Testis (tissue), 2 donors: ENCODE measurements at regions not wholly inside any gene's neighbourhood (a gene's known extent, or its start where the extent isn't known, plus 50 kb on each side); places are given as distances from the start of the nearest gene placed in this dataset.

ENCODE experiments used
- DNase-seq: peaks from one replicate; pipeline ENCODE4 v3.0.0-alpha.2; 2019
- H3K27ac ChIP-seq, 2 donors: fragments of 200-600 bp; sonication (generic); one replicate each; pipeline ENCODE4 v1.5.1; 2019
- H3K27me3 ChIP-seq: fragments of 200-600 bp; sonication (generic); one replicate; pipeline ENCODE4 v1.5.1; 2019
- H3K36me3 ChIP-seq: fragments of 200-600 bp; sonication (generic); one replicate; pipeline ENCODE4 v1.5.1; 2017; ENCODE audit warnings: low read depth; ENCODE audit errors: missing control alignments
- H3K4me1 ChIP-seq: fragments of 200-600 bp; sonication (generic); one replicate; pipeline ENCODE4 v1.5.1; 2019
- H3K4me3 ChIP-seq, 2 donors: fragments of 200-600 bp; sonication (generic); one replicate each; pipeline ENCODE4 v1.5.1; 2017 to 2019
- H3K9me3 ChIP-seq: fragments of 200-600 bp; sonication (generic); one replicate; pipeline ENCODE4 v1.5.1; 2017
- CTCF ChIP-seq, 3 experiments: fragments of 450-650 bp in 2 of 3; fragments of 200-600 bp in 1 of 3; sonication (generic) in 1 of 3; IDR thresholded peaks; one replicate each; pipeline ENCODE4 v1.5.1; 2016 to 2019; ENCODE audit warnings: antibody characterized with exemption in 3 of 3, mild to moderate bottlenecking in 2 of 3, moderate library complexity in 1 of 3
- POLR2A ChIP-seq: fragments of 450-650 bp; IDR thresholded peaks from one replicate; pipeline ENCODE4 v1.6.1; 2017; ENCODE audit warnings: antibody characterized with exemption, mild to moderate bottlenecking, moderate library complexity
- WGBS, 2 donors: methylation state at CpG; one replicate each; pipeline ENCODE4 v1.1.5; 2018; 5-methylcytosine and 5-hydroxymethylcytosine counted together
- intact Hi-C: fragments of 100-400 bp; cut with DNase I; formaldehyde crosslinking; loops from one replicate; pipeline ENCODE4 v1.15.1; 2023; ENCODE audit warnings: low total_unique reads

GRCh38 chr5:57577432-57578175, 95.0 kb upstream of the ACTBL2 start:
- Histone ChIP-seq H3K27ac (no peak overlapping the region), H3K9me3 (no peaks in the 10 kb centered on the region), H3K36me3 (no peaks in the 10 kb centered on the region), H3K4me3 (no peak overlapping the region), H3K4me1 (peaks cover 5% of the 10 kb centered on the region), H3K27me3 (no peaks in the 10 kb centered on the region)
- 70 to 77% methylated on average over 8 of the region's 8 CpGs for WGBS, 2 donors
- intact Hi-C loops = no loop called here
- TF ChIP-seq POLR2A = no peak
- no peak for TF ChIP-seq CTCF (IDR thresholded peaks at IDR 0.05)
- DNase-seq = no peak

DNA sequence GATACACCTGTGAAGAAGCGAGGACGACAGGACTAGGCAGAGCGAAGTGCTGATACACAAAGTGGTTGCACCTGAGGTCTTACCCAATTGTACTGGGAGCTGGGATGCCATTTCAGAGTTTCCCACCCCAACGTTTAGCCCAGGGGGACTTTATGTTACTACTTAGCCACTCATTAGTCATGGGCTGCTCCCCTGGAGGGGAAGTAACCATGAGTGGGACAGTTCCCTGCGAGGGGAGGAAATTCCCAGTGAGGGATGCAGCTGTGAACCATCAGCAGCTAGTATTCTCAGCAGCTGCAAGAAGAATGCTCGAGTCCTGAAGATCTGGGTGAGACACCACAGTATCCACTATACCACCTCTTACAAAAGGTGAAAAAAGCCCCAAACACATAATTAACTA, 93.7 kb upstream of the ACTBL2 start:
- no peak for TF ChIP-seq CTCF (IDR thresholded peaks at IDR 0.05)
- TF ChIP-seq POLR2A = no peak
- no peak overlapping the region for H3K27ac ChIP-seq
- no peaks in the 10 kb centered on the region for H3K36me3 ChIP-seq
- no peaks in the 10 kb centered on the region for H3K9me3 ChIP-seq
- H3K4me3 ChIP-seq = peak overlapping the region in 1 of 2 donors; percentile 17
- peaks cover 5% of the 10 kb centered on the region for H3K4me1 ChIP-seq
- WGBS, 2 donors = 71 to 75% methylated on average over 5 to 6 of the region's 6 CpGs
- intact Hi-C loops = no loop called here
- DNase-seq = no peak
- H3K27me3 ChIP-seq = no peaks in the 10 kb centered on the region

DNA sequence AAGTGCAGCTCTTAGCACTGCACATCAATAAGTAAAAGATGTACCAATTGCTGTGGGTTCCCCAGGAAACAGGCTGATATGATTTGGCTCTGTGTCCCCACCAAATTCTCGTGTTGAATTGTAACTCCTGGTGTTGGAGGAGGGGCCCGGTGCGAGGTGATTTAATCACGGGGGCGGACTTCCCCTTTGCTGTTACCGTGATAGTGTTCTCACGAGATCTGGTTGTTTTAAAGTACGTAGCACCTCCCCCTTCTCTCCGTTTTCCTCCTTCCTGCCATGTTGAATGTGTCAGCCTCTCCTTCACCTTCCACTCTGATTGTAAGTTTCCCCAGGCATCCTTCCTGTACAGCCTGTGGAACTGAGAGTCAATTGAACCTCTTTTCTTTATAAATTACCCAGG, 93.2 kb upstream of the ACTBL2 start:
- WGBS, 2 donors = 51 to 65% methylated on average over 9 of the region's 9 CpGs
- Histone ChIP-seq H3K27ac (no peak overlapping the region), H3K27me3 (no peaks in the 10 kb centered on the region), H3K9me3 (no peaks in the 10 kb centered on the region), H3K4me3 (peak overlapping the region in 1 of 2 donors; percentile 17), H3K4me1 (peaks cover 5% of the 10 kb centered on the region), H3K36me3 (no peaks in the 10 kb centered on the region)
- DNase-seq = peak; percentile 39
- intact Hi-C loops = no loop called here
- TF ChIP-seq POLR2A (no peak), CTCF (IDR thresholded peaks at IDR 0.05) (no peak)

GRCh38 chr5:57572461-57572860, 89.8 kb upstream of the ACTBL2 start:
- Histone ChIP-seq H3K4me3 (no peak overlapping the region), H3K36me3 (no peaks in the 10 kb centered on the region), H3K27me3 (no peaks in the 10 kb centered on the region), H3K27ac (no peak overlapping the region), H3K4me1 (peaks cover 5% of the 10 kb centered on the region), H3K9me3 (no peaks in the 10 kb centered on the region)
- TF ChIP-seq POLR2A (no peak), CTCF (IDR thresholded peaks at IDR 0.05) (no peak)
- intact Hi-C loops = no loop called here
- no peak for DNase-seq

DNA sequence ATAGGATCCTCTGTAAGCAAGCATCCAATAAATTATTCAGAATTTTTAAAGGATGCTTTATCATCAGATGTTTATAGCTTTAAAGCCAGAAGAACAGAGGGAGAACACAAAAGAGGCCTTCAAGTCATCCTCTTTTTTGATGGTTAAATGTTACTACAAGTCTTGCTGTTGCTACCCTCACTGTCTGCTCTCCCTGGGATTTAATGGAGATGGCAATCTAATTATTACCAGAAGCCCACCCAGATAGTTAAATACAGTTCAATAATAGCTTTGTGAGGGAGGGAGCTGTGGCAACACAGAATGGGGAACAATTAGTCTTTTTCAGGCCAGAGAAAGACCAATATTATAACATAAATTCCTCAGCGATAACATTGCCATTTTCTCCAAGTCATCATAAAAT, 87.0 kb upstream of the ACTBL2 start:
- no peak overlapping the region for H3K27ac ChIP-seq
- no peaks in the 10 kb centered on the region for H3K4me1 ChIP-seq
- no peaks in the 10 kb centered on the region for H3K9me3 ChIP-seq
- no peaks in the 10 kb centered on the region for H3K36me3 ChIP-seq
- H3K4me3 ChIP-seq = no peak overlapping the region
- TF ChIP-seq POLR2A = no peak
- no peak for TF ChIP-seq CTCF (IDR thresholded peaks at IDR 0.05)
- WGBS, 2 donors = 0 to 45% methylated on average over 1 of the region's 1 CpG
- no peak for DNase-seq
- no peaks in the 10 kb centered on the region for H3K27me3 ChIP-seq
- intact Hi-C loops = no loop called here
